GM21619 (cell line): ENCODE measurements at regions not wholly inside any gene's neighbourhood (a gene's known extent, or its start where the extent isn't known, plus 50 kb on each side); places are given as distances from the start of the nearest gene placed in this dataset.
"Not testable (repeated sequence)": the region's sequence is repeated elsewhere in the genome, so short reads cannot be mapped to it uniquely, and the experiment has no call there.

Source experiments
- ATAC-seq: cut with Tn5 transposase; IDR thresholded peaks from one replicate; pipeline ENCODE4 v1.9.1; 2021; ENCODE audit not compliant: unreplicated experiment

GRCh38 chr2:35463805-35464596, 891.6 kb upstream of the CRIM1 start:
- no peak for ATAC-seq

- ATAC-seq = no peak
Measured at GRCh38 chr2:35462226-35462998, 893.2 kb upstream of the CRIM1 start.

DNA sequence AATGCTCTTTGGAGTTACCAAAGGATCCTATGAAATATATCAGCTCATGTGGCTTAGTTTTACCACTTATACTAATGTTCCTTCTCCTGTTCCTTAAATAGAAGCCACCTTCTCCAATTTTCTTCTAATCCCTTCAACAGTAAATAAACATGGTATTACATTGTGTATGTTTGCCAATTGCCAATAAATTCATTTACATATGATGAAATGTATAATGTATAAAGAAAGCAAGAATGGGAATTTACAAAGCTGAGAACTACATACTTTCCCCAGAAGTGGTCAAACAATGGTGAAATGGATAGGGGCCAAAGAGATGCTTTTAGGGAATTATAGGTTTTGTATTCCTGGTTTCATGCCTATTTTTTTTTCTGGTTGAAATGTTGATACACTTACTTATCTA, 894.2 kb upstream of the CRIM1 start:
- no peak for ATAC-seq

DNA sequence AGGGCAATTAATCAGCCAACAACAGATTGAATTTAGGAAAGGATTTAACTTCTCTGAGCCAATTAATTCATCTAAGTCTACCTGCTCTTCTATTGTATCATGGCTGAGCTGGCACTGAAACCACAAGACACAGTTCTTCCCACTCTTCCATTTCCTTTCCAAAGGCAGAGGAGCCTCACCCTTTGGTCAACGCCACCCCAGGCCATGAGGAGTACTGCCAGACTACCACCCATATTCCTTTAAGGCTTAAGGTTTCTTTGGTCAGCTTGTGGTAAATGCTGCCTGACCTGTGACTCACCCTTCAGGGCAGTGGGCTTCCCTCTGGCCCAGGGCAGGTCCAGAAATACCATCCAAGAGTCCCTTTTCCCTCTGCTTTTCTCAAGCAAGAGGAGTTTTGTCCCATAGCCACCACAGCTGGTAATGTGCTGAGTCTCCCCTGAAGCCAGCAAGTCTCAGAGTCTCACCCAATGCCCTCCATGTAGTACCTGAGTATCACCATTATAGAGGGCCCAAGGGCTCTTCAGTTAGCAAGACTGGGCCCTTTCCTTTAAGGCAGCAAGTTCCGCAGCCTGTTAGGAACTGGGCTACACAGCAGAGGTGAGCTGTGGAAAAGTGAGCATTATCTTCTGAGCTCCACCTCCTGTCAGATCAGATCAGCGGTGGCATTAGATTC, 900.5 kb upstream of the CRIM1 start:
- ATAC-seq = no peak

- ATAC-seq = no peak
Measured at GRCh38 chr2:35447821-35448220, 907.8 kb upstream of the CRIM1 start.

GRCh38 chr2:35447215-35447614, 908.4 kb upstream of the CRIM1 start:
- ATAC-seq = no peak

- ATAC-seq = no peak
Measured at GRCh38 chr2:35443087-35443486, 912.5 kb upstream of the CRIM1 start.

DNA sequence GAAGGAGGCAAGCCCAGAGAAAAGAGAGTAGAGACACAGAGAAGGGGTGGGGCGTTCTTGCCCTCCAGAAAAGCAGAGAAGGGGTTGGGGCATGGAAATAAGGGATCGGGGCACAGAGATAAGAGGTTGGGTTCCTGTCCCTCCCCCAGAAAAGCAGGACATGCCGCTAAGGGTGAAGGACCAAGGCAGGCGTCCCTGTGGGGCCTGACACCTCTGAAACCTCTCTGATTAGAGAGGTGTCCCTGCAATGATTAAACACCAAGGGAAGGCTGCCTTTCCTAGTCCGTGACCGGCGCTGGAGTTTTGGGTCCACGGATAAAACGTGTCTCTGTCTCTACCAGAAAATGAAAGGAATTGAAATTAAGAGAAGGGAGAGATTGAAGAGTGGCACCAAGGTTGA, 914.0 kb upstream of the CRIM1 start:
- ATAC-seq = not testable (repeated sequence)

GRCh38 chr2:35440308-35440707, 915.3 kb upstream of the CRIM1 start:
- ATAC-seq = not testable (repeated sequence)

GRCh38 chr2:35436893-35437292, 918.7 kb upstream of the CRIM1 start:
- not testable (repeated sequence) for ATAC-seq

GRCh38 chr2:35428548-35428947, 927.0 kb upstream of the CRIM1 start:
- no peak for ATAC-seq

GRCh38 chr2:35421485-35421884, 934.1 kb upstream of the CRIM1 start:
- ATAC-seq = no peak

- no peak for ATAC-seq
Measured at GRCh38 chr2:35417293-35417692, 938.3 kb upstream of the CRIM1 start.

DNA sequence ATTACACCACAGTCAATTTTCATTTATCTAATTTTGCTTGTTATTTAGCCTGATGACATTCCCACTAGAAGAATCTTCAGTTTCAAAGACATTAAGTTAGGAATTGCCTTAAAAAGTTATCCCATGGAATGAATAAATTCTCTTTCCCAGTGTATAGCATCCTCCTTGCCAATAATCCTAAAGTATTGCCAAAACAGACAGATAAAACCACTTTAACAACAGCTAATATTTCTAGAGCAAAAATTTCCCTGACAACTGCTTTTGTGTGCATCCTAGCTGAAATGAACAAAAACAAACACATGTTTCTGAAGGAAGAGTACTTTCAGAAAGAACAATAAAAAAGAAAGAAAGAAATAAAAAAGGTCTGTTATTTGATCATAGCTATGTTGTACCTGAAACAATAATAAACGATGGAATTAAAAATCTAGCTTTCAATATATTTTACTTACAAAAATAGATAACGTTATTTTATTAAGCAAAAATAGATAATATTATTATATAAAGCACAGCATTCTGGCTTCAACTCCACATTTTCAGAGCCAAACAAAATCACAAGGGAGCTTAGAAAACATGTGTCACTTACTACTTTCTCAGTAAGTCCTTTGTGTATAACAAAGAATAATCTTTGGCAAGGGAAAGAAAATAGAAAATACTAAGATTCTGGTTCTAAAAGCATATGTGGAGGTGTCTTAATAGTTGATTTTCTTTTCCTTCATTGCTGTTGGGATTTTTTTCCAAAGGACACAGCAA, 939.0 kb upstream of the CRIM1 start:
- ATAC-seq = no peak

GRCh38 chr2:35415942-35416341, 939.6 kb upstream of the CRIM1 start:
- ATAC-seq = no peak

- no peak for ATAC-seq
Measured at GRCh38 chr2:35415282-35415681, 940.3 kb upstream of the CRIM1 start.

- no peak for ATAC-seq
Measured at GRCh38 chr2:35410431-35411061, 945.0 kb upstream of the CRIM1 start.

GRCh38 chr2:35409762-35410161, 945.8 kb upstream of the CRIM1 start:
- ATAC-seq = no peak

DNA sequence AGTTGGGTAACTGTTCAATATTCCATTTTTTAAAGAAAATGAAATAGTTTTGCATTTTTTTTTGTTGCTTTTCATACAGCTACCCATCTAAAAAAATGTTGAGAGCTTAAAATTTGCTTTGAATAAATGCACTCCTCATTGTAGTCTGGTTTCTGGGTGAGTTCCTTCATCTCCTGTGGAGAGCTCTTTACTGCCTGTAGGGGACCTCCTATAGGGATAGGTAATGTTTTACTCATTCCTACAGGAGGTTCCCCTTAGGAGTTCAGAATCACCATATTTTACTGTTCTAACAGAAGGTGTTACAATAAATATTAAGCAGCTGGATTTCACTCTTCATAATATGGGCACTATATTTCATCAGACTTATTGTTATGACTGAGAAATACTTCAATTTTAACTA, 947.3 kb upstream of the CRIM1 start:
- no peak for ATAC-seq

DNA sequence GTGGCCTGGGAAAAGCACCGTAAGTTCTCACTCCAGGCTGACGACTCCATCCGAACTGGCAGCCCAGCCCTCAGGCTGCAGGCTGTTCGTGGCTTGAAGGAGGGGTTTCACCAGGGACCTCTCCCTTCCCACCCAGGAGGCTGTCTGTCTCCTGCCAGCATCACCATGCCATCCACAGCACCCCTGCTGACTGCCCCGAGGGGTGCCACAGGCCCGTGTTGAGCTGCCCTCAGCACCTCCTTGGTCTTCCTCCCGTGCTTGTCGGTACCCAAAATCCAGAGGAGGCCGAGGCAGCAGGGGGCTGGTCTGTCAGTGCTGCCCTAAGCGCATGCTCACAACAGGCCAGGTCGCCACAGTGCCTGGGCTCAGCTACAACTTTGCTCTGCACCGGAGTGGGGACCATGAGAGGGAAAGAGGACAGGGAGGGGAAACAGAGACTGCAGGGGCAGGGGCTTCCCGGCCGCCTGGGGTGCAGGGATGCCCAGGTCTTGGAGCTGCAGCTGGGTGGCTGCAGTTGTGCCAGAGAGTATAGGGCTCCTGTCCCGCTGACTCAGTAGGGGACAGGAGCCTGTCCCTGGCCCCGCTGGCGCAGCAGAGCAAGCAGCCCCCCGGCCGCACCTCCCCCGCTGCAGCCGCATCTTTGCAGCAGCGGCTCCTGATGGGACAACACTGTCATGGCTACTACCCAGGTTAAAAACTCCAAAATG, 963.7 kb upstream of the CRIM1 start:
- no peak for ATAC-seq
